Breast epithelium (tissue), 3 donors: ENCODE measurements at regions not wholly inside any gene's neighbourhood (a gene's known extent, or its start where the extent isn't known, plus 50 kb on each side); places are given as distances from the start of the nearest gene placed in this dataset.

ENCODE experiments used
- CTCF ChIP-seq, 3 donors: fragments of 450-650 bp; IDR thresholded peaks; one replicate each; pipeline ENCODE4 v1.5.1; 2016 to 2017; ENCODE audit warnings: antibody characterized with exemption in 3 of 3, mild to moderate bottlenecking in 3 of 3, moderate library complexity in 3 of 3
- POLR2A ChIP-seq: fragments of 450-650 bp; IDR thresholded peaks from one replicate; pipeline ENCODE4 v1.6.1; 2016; ENCODE audit warnings: antibody characterized with exemption, mild to moderate bottlenecking, moderate library complexity
- POLR2AphosphoS5 ChIP-seq, 3 donors: sonication (generic); formaldehyde crosslinking; IDR thresholded peaks; one replicate each; pipeline ENCODE4 v1.6.1; 2017; ENCODE audit warnings: antibody characterized with exemption in 3 of 3

- TF ChIP-seq CTCF (IDR thresholded peaks at IDR 0.05) (no peak), POLR2A (no peak), POLR2AphosphoS5 (IDR thresholded peaks at IDR 0.05) (no peak)
Measured at GRCh38 chr7:79876848-79877252, 257.8 kb upstream of the GNAI1 start.
